K562 (cell line): ENCODE measurements at regions not wholly inside any gene's neighbourhood (a gene's known extent, or its start where the extent isn't known, plus 50 kb on each side); places are given as distances from the start of the nearest gene placed in this dataset.
"Not testable (repeated sequence)": the region's sequence is repeated elsewhere in the genome, so short reads cannot be mapped to it uniquely, and the experiment has no call there.

ENCODE experiments used
- ATAC-seq: fragments of 200-7000 bp; cut with Tn5 transposase; 3 replicates; pipeline ENCODE4 v1.9.1; 2020; ENCODE audit warnings: moderate library complexity
- BruUV-seq: library from RNA; stranded (reverse); fragments of 400-500 nt; replicated peaks from 2 replicates; lab custom pipeline; 2021; lab: Mats Ljungman, UMichigan
- CTCF ChIA-PET: fragments of 300-600 bp; formaldehyde crosslinking; extraction: SDS; loops from one replicate; lab custom pipeline; 2021; ENCODE audit warnings: low intra/inter-chr PET ratio; lab: Yijun Ruan, JAX
- POLR2A ChIA-PET: fragments of 300-600, 350-650 bp; sonication (Branson Sonifier 250); formaldehyde crosslinking; extraction: SDS; loops from one replicate; lab custom pipeline; 2021; ENCODE audit warnings: antibody characterized with exemption, inconsistent platforms; lab: Yijun Ruan, JAX
- DNase-seq, 4 experiments: peaks; one replicate each; pipeline versions ENCODE4 v3.0.0 to v3.0.0-alpha.2; 2011 to 2018; ENCODE audit warnings: low spot score in 3 of 4, mixed read lengths in 3 of 4; ENCODE audit errors: extremely low read depth in 1 of 4
- FAIRE-seq: peaks from 2 replicates; lab custom pipeline; 2011; peaks lifted over from hg19 to GRCh38; lab: Jason Lieb, UNC
- H2AFZ ChIP-seq: 2 replicates; pipeline ENCODE4 v1.6.0; 2011; ENCODE audit warnings: low read depth, low read length, control low read depth, inconsistent platforms
- H3K27ac ChIP-seq: fragments of 200-600 bp; 3 replicates; pipeline ENCODE4 v1.8.0; 2011; ENCODE audit warnings: low read depth, mild to moderate bottlenecking, control low read depth, inconsistent platforms, low read length, moderate library complexity, mixed read lengths; ENCODE audit errors: extremely low read depth
- H3K27me3 ChIP-seq, 2 experiments: fragments of 300-600 bp in 1 of 2; 2 replicates in 1 of 2; 3 replicates in 1 of 2; pipeline versions ENCODE4 v1.6.0 to v1.8.0; 2011; ENCODE audit warnings: inconsistent platforms in 2 of 2, low read length in 2 of 2, mild to moderate bottlenecking in 1 of 2, mixed read lengths in 1 of 2, moderate library complexity in 1 of 2; ENCODE audit not compliant: control insufficient read depth in 2 of 2, insufficient read depth in 2 of 2
- H3K36me3 ChIP-seq: fragments of 300-600 bp; 3 replicates; pipeline ENCODE4 v1.8.0; 2011; ENCODE audit warnings: mild to moderate bottlenecking, low read length, inconsistent platforms; ENCODE audit not compliant: control insufficient read depth, insufficient read depth
- H3K4me1 ChIP-seq, 2 experiments: fragments of 200-600 bp in 1 of 2; replicated peaks in 1 of 2; 2 replicates in 1 of 2; 3 replicates in 1 of 2; pipeline versions ENCODE4 v1.5.1 to v1.8.0; 2011; ENCODE audit warnings: inconsistent platforms in 2 of 2, low read length in 2 of 2, mild to moderate bottlenecking in 1 of 2, mixed read lengths in 1 of 2, moderate library complexity in 1 of 2; ENCODE audit not compliant: control insufficient read depth in 2 of 2, insufficient read depth in 2 of 2
- H3K4me2 ChIP-seq: 2 replicates; pipeline ENCODE4 v1.6.1; 2011; ENCODE audit warnings: low read length, control low read depth, inconsistent platforms, mixed read lengths; ENCODE audit not compliant: insufficient read depth
- H3K4me3 ChIP-seq: fragments of 200-600 bp; sonication (generic), shearing (Covaris generic); 2 replicates; pipeline ENCODE4 v1.5.1; 2016; ENCODE audit warnings: control low read depth, inconsistent platforms
- H3K79me2 ChIP-seq: fragments of 200-600 bp; 3 replicates; pipeline ENCODE4 v1.8.0; 2011; ENCODE audit warnings: low read length, inconsistent platforms; ENCODE audit not compliant: control insufficient read depth, insufficient read depth
- H3K9ac ChIP-seq, 2 experiments: 2 replicates each; pipeline versions ENCODE4 v1.6.0 to v1.6.1; 2011; ENCODE audit warnings: low read depth in 2 of 2, low read length in 2 of 2, control low read depth in 1 of 2, inconsistent platforms in 1 of 2, mild to moderate bottlenecking in 1 of 2, mixed read lengths in 1 of 2; ENCODE audit not compliant: insufficient read depth in 1 of 2
- H3K9me1 ChIP-seq: one replicate; pipeline ENCODE4 v1.6.0; 2011; ENCODE audit warnings: inconsistent platforms, mild to moderate bottlenecking, low read length, moderate library complexity; ENCODE audit not compliant: control insufficient read depth, insufficient read depth
- H3K9me3 ChIP-seq: replicated peaks from 2 replicates; pipeline ENCODE4 v1.5.1; 2011; ENCODE audit warnings: low read depth, low read length, inconsistent platforms; ENCODE audit not compliant: control insufficient read depth, insufficient read depth
- H4K20me1 ChIP-seq: replicated peaks from 2 replicates; pipeline ENCODE4 v1.6.1; 2011; ENCODE audit warnings: low read length, inconsistent platforms, mixed read lengths; ENCODE audit not compliant: control insufficient read depth, insufficient read depth
- WGBS: fragments of 100-300 bp; shearing (Covaris generic); methylation state at CpG from one replicate; pipeline ENCODE4 v1.1.6; 2016; ENCODE audit warnings: low coverage, mixed read lengths; ENCODE audit not compliant: insufficient coverage; ENCODE audit errors: missing lambda C conversion rate; 5-methylcytosine and 5-hydroxymethylcytosine counted together
- in situ Hi-C: fragments of 300-500 bp; cut with MboI; formaldehyde crosslinking; loops from 4 replicates; pipeline ENCODE4 v1.15.0; 2018; ENCODE audit warnings: inconsistent platforms, mixed read lengths
- intact Hi-C: fragments of 100-400 bp; cut with micrococcal nuclease; formaldehyde crosslinking; loops from 2 replicates; pipeline ENCODE4 v1.14.2; 2022
- TF ChIP-seq, protein P1 (sequence below), 3 experiments: IDR thresholded peaks in 2 of 3; conservative IDR thresholded peaks in 1 of 3; 2 replicates each; pipeline ENCODE4 v1.5.1; 2011 to 2012; ENCODE audit warnings: low read length in 3 of 3, mild to moderate bottlenecking in 3 of 3, control low read depth in 2 of 3, improper control_type of control experiment in 1 of 3, inconsistent platforms in 1 of 3, low read depth in 1 of 3, mixed read lengths in 1 of 3, moderate library complexity in 1 of 3; ENCODE audit not compliant: insufficient read depth in 2 of 3
- TF ChIP-seq, protein P2 (sequence below): fragments of 200-800 bp; sonication (Bioruptor generic); IDR thresholded peaks from 2 replicates; pipeline ENCODE4 v1.6.1; 2017; ENCODE audit warnings: missing genetic modification characterization, missing compliant biosample characterization

DNA sequence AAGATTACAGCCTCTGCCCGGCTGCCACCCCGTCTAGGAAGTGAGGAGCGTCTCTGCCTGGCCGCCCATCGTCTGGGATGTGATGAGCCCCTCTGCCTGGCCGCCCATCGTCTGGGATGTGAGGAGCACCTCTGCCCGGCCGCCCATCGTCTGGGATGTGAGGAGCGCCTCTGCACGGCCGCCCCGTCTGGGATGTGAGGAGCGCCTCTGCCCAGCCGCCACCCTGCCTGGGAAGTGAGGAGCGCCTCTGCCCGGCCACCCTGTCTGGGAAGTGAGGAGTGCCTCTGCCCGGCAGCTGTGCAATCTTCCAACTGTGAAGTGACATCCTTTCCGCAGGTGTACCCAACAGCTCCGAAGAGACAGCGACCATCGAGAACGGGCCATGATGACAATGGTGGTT is 75.6 kb upstream of the MNS1 start:
- H2AFZ ChIP-seq, H3K9me1 ChIP-seq, H3K27me3 ChIP-seq, H3K27ac ChIP-seq, H3K4me1 ChIP-seq, H3K9ac ChIP-seq, ATAC-seq, H3K9me3 ChIP-seq, H3K36me3 ChIP-seq, BruUV-seq, CTCF ChIA-PET, H3K4me3 ChIP-seq, H3K79me2 ChIP-seq, DNase-seq, H3K4me2 ChIP-seq, in situ Hi-C loops, POLR2A ChIA-PET, intact Hi-C loops, H4K20me1 ChIP-seq, FAIRE-seq: not testable (repeated sequence)
- 27% methylated on average over 8 of the region's 24 CpGs for WGBS

DNA sequence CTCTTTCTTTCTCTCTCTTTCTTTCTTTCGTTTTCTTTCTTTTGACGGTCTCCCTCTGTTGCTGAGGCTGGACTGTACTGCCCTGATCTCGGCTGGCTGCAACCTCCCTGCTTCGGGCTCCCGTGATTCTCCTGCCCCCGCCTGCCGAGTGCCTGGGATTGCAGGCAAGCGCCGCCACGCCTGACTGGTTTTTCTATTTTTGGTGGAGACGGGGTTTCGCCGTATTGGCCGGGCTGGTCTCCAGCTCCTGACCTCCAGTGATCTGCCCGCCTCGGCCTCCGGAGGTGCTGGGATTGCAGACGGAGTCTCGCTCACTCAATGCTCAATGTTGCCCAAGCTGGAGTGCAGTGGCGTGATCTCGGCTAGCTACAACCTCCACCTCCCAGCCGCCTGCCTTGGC is 75.2 kb upstream of the MNS1 start:
- H3K4me1 ChIP-seq, H3K9me1 ChIP-seq, POLR2A ChIA-PET, H3K4me3 ChIP-seq, ATAC-seq, BruUV-seq, in situ Hi-C loops, H2AFZ ChIP-seq, H3K36me3 ChIP-seq, H3K27ac ChIP-seq, H3K27me3 ChIP-seq, H3K9me3 ChIP-seq, intact Hi-C loops, H3K4me2 ChIP-seq, FAIRE-seq, H4K20me1 ChIP-seq, H3K79me2 ChIP-seq, CTCF ChIA-PET, H3K9ac ChIP-seq: not testable (repeated sequence)
- WGBS, result 4% methylated on average over 19 of the region's 22 CpGs
- TF ChIP-seq, protein P1, sequence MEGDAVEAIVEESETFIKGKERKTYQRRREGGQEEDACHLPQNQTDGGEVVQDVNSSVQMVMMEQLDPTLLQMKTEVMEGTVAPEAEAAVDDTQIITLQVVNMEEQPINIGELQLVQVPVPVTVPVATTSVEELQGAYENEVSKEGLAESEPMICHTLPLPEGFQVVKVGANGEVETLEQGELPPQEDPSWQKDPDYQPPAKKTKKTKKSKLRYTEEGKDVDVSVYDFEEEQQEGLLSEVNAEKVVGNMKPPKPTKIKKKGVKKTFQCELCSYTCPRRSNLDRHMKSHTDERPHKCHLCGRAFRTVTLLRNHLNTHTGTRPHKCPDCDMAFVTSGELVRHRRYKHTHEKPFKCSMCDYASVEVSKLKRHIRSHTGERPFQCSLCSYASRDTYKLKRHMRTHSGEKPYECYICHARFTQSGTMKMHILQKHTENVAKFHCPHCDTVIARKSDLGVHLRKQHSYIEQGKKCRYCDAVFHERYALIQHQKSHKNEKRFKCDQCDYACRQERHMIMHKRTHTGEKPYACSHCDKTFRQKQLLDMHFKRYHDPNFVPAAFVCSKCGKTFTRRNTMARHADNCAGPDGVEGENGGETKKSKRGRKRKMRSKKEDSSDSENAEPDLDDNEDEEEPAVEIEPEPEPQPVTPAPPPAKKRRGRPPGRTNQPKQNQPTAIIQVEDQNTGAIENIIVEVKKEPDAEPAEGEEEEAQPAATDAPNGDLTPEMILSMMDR (IDR thresholded peaks at IDR 0.05 in 2 of 3, conservative IDR thresholded peaks at IDR 0.05 in 1 of 3; ENCODE audit: insufficient read depth in 2 of 3, low read depth in 1 of 3, low read length in 3 of 3), result peak in 2 of 3 experiments; percentile 26 to 41; a peak in 2 of 6 replicates
- TF ChIP-seq, protein P2, sequence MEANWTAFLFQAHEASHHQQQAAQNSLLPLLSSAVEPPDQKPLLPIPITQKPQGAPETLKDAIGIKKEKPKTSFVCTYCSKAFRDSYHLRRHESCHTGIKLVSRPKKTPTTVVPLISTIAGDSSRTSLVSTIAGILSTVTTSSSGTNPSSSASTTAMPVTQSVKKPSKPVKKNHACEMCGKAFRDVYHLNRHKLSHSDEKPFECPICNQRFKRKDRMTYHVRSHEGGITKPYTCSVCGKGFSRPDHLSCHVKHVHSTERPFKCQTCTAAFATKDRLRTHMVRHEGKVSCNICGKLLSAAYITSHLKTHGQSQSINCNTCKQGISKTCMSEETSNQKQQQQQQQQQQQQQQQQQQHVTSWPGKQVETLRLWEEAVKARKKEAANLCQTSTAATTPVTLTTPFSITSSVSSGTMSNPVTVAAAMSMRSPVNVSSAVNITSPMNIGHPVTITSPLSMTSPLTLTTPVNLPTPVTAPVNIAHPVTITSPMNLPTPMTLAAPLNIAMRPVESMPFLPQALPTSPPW, result 0 out of 2 replicates have a peak, but pooled peaks have one; percentile 15
- peak in 1 of 4 experiments; percentile 23 for DNase-seq
